Type B pancreatic cell (in vitro differentiated cells): ENCODE measurements at regions not wholly inside any gene's neighbourhood (a gene's known extent, or its start where the extent isn't known, plus 50 kb on each side); places are given as distances from the start of the nearest gene placed in this dataset.

Source experiments
- DNase-seq: peaks from one replicate; pipeline ENCODE4 v3.0.0; 2021; ENCODE audit warnings: mixed read lengths; ENCODE audit not compliant: unreplicated experiment; ENCODE audit errors: extremely low spot score
- H3K27ac Mint-ChIP-seq: 2 replicates; pipeline ENCODE4 v1.8.0; 2021; ENCODE audit warnings: mild to moderate bottlenecking, mixed read lengths
- H3K27me3 Mint-ChIP-seq: 2 replicates; pipeline ENCODE4 v1.8.0; 2021; ENCODE audit warnings: mixed read lengths
- H3K36me3 Mint-ChIP-seq: 2 replicates; pipeline ENCODE4 v1.8.0; 2021; ENCODE audit warnings: mixed read lengths
- H3K4me1 Mint-ChIP-seq: one replicate; pipeline ENCODE4 v1.8.0; 2021; ENCODE audit warnings: mixed read lengths; ENCODE audit not compliant: unreplicated experiment
- H3K4me3 Mint-ChIP-seq: 2 replicates; pipeline ENCODE4 v1.8.0; 2021; ENCODE audit warnings: mild to moderate bottlenecking, mixed read lengths
- H3K9me3 Mint-ChIP-seq: 2 replicates; pipeline ENCODE4 v1.8.0; 2021; ENCODE audit warnings: mixed read lengths
- CTCF ChIP-seq: fragments of 200-600 bp; sonication (generic); conservative IDR thresholded peaks from 2 replicates; pipeline ENCODE4 v1.5.0; 2021; ENCODE audit warnings: antibody characterized with exemption, mild to moderate bottlenecking

GRCh38 chr13:64273780-64274179 is 2858.1 kb upstream of the PCDH20 start:
- Mint-ChIP-seq H3K4me1 (no peaks in the 10 kb centered on the region), H3K27ac (no peak overlapping the region), H3K36me3 (no peaks in the 10 kb centered on the region), H3K27me3 (no peaks in the 10 kb centered on the region), H3K9me3 (no peaks in the 10 kb centered on the region), H3K4me3 (no peak overlapping the region)
- TF ChIP-seq CTCF: no peak
- DNase-seq: no peak

GRCh38 chr13:64272681-64273080 is 2857.0 kb upstream of the PCDH20 start:
- Mint-ChIP-seq H3K27ac (no peak overlapping the region), H3K4me3 (no peak overlapping the region), H3K4me1 (no peaks in the 10 kb centered on the region), H3K9me3 (no peaks in the 10 kb centered on the region), H3K36me3 (no peaks in the 10 kb centered on the region), H3K27me3 (no peaks in the 10 kb centered on the region)
- TF ChIP-seq CTCF: no peak
- no peak for DNase-seq

- DNase-seq: no peak
- no peak for TF ChIP-seq CTCF
- H3K4me3 Mint-ChIP-seq: no peak overlapping the region
- no peaks in the 10 kb centered on the region for H3K27me3 Mint-ChIP-seq
- no peaks in the 10 kb centered on the region for H3K36me3 Mint-ChIP-seq
- peaks cover 8% of the 10 kb centered on the region for H3K9me3 Mint-ChIP-seq
- no peaks in the 10 kb centered on the region for H3K4me1 Mint-ChIP-seq
- no peak overlapping the region for H3K27ac Mint-ChIP-seq
Observed at GRCh38 chr13:64266024-64266423, 2850.4 kb upstream of the PCDH20 start.

GRCh38 chr13:64263285-64263684 is 2847.6 kb upstream of the PCDH20 start:
- Mint-ChIP-seq H3K27me3 (no peaks in the 10 kb centered on the region), H3K4me3 (no peak overlapping the region), H3K27ac (no peak overlapping the region), H3K4me1 (no peaks in the 10 kb centered on the region), H3K9me3 (peaks cover 8% of the 10 kb centered on the region), H3K36me3 (no peaks in the 10 kb centered on the region)
- DNase-seq: no peak
- TF ChIP-seq CTCF: no peak

GRCh38 chr13:64256751-64257150 is 2841.1 kb upstream of the PCDH20 start:
- no peak overlapping the region for H3K27ac Mint-ChIP-seq
- DNase-seq: no peak
- no peaks in the 10 kb centered on the region for H3K36me3 Mint-ChIP-seq
- H3K4me1 Mint-ChIP-seq: no peaks in the 10 kb centered on the region
- no peak overlapping the region for H3K4me3 Mint-ChIP-seq
- peaks cover 4% of the 10 kb centered on the region for H3K9me3 Mint-ChIP-seq
- no peaks in the 10 kb centered on the region for H3K27me3 Mint-ChIP-seq
- no peak for TF ChIP-seq CTCF

- Mint-ChIP-seq H3K27me3 (no peaks in the 10 kb centered on the region), H3K36me3 (no peaks in the 10 kb centered on the region), H3K4me3 (no peak overlapping the region), H3K27ac (no peak overlapping the region), H3K4me1 (no peaks in the 10 kb centered on the region), H3K9me3 (peaks cover 5% of the 10 kb centered on the region)
- DNase-seq: no peak
- TF ChIP-seq CTCF: no peak
Observed at GRCh38 chr13:64255988-64256387, 2840.3 kb upstream of the PCDH20 start.
